ENCODE measurements at regions not wholly inside any gene's neighbourhood (a gene's known extent, or its start where the extent isn't known, plus 50 kb on each side); places are given as distances from the start of the nearest gene placed in this dataset.

DNA sequence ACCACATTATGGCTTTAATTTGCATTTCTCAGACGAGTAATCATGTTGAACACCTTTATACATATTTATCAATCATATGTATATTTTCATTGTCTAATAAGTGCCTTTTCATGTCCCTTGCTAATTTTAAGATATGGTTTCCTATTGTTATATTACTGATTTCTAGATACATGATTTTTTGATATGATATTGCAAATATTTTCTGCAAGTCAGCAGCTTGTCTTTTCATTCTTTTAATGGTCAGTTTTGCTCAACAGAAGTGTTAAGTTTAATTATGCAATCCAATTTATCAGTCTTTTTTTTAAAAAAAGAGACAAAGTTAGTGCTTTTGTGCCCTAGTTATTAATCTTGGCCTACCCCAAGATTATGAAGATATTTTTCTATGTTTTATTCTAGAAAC is 1377.8 kb upstream of the CITED2 start:
- TF ChIP-seq, protein P1, sequence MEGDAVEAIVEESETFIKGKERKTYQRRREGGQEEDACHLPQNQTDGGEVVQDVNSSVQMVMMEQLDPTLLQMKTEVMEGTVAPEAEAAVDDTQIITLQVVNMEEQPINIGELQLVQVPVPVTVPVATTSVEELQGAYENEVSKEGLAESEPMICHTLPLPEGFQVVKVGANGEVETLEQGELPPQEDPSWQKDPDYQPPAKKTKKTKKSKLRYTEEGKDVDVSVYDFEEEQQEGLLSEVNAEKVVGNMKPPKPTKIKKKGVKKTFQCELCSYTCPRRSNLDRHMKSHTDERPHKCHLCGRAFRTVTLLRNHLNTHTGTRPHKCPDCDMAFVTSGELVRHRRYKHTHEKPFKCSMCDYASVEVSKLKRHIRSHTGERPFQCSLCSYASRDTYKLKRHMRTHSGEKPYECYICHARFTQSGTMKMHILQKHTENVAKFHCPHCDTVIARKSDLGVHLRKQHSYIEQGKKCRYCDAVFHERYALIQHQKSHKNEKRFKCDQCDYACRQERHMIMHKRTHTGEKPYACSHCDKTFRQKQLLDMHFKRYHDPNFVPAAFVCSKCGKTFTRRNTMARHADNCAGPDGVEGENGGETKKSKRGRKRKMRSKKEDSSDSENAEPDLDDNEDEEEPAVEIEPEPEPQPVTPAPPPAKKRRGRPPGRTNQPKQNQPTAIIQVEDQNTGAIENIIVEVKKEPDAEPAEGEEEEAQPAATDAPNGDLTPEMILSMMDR (IDR thresholded peaks at IDR 0.05; ENCODE audit: insufficient read depth, low read depth, low read length), result no peak
- no peak for TF ChIP-seq EZH2 (IDR thresholded peaks at IDR 0.05; ENCODE audit: insufficient read depth, low read length)
